GM10266 (cell line): ENCODE measurements at regions not wholly inside any gene's neighbourhood (a gene's known extent, or its start where the extent isn't known, plus 50 kb on each side); places are given as distances from the start of the nearest gene placed in this dataset.
"Not testable (repeated sequence)": the region's sequence is repeated elsewhere in the genome, so short reads cannot be mapped to it uniquely, and the experiment has no call there.

Experiments
- DNase-seq: peaks from one replicate; pipeline ENCODE4 v3.0.0; 2012; ENCODE audit errors: extremely low spot score
- TF ChIP-seq, protein P1 (sequence below): IDR thresholded peaks from 2 replicates; pipeline ENCODE4 v1.5.1; 2012; ENCODE audit warnings: mild to moderate bottlenecking, low read depth; ENCODE audit not compliant: control insufficient read depth, insufficient read depth; ENCODE audit errors: missing control alignments

DNA sequence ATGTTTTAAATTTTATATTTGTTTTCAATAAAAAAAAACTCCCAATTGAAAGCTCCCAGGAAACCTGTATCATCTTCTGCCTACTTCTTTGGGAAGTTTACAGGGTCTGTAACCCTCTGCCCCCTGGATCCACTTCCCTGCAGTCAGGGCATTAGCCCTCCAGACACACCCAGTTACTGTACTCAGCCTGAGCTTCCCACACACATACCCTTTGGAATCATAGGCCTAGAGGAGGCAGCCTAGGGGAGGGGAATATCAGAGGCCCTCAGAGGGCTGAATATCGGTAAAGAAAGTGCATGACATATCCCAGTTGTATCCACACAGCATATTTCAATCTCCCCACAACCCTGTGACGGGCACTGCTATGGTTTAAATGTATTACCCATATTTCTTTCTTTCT is 56.2 kb upstream of the TFPI start:
- not testable (repeated sequence) for DNase-seq

DNA sequence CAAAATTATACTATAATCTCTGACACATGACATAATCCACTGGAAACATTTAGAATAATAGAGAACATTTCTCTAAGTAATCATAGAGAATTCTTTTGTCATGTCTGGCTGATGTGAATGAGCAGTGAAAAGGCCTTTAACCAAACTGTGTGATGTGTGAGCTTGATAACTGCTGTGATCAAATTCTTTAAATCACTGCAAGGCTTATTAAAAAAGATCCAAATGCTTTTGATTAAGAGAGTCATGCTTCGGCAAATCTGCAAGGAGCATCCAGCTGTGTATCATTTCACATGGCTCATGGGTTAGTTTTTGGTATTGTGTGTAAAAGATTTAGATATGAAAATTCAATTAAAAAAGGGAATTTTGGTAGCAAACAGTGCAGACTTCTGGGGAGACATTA is 58.6 kb upstream of the TFPI start:
- DNase-seq = no peak
- TF ChIP-seq, protein P1, sequence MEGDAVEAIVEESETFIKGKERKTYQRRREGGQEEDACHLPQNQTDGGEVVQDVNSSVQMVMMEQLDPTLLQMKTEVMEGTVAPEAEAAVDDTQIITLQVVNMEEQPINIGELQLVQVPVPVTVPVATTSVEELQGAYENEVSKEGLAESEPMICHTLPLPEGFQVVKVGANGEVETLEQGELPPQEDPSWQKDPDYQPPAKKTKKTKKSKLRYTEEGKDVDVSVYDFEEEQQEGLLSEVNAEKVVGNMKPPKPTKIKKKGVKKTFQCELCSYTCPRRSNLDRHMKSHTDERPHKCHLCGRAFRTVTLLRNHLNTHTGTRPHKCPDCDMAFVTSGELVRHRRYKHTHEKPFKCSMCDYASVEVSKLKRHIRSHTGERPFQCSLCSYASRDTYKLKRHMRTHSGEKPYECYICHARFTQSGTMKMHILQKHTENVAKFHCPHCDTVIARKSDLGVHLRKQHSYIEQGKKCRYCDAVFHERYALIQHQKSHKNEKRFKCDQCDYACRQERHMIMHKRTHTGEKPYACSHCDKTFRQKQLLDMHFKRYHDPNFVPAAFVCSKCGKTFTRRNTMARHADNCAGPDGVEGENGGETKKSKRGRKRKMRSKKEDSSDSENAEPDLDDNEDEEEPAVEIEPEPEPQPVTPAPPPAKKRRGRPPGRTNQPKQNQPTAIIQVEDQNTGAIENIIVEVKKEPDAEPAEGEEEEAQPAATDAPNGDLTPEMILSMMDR = no peak

DNA sequence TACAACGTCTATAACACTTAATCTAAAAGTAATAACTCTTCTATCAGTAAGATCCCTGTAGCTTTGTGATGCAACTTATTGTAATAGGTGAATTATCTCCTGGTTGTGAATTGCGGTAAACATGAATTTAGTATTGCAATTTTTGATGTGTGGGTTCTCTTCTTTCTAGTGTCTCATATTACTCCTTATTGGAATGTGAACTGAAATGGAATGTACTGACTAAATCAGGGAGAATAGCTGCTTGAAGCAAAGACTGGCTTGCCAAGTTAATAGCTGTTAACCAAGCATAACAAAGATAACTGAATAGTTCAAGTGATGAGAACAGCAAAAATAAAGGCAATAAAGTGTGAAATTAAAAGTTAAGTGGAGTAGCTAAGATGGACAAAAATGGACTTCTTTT is 60.5 kb upstream of the TFPI start:
- TF ChIP-seq, protein P1 = no peak

DNA sequence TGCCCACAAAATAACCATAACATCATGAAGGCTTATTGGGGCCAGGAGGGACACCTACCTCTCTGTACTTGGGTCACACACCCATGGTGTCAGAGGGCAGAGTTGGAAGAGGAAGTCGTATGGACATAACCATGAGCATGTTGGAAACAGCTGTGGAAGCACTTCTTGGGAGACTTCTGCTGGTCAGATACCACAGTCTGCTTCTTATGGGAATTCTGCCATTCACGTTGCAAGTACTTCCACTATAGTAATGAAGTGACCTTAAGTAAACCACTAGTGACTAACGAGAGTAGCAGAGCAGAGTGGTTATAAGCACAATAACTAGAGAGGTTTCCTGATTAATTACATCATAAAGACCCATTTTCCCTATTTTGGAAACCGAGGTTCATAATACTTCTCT is 61.1 kb upstream of the TFPI start:
- no peak for DNase-seq

More for the DNA sequence above, 60.5 kb upstream of the TFPI start:
- DNase-seq = no peak

DNA sequence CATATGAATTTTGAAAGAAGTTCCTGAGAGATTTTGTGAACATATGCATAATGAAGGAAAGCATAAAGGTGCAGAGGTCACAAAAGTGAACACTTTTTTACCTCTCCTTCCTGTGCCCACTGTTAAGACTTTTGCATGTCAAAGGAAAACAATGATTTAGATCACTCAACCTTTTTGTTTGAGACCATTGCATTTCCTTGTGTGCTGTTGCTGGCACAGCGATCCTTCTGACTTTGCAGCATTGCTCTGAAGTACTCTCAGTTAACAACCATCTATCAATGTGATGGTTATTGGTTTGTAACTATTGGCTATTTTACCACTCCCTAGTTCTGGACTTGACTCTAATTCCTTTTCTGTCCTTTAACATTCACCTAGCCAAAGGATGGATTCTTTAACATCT is 61.7 kb upstream of the TFPI start:
- TF ChIP-seq, protein P1 = no peak
- DNase-seq = no peak

More for the DNA sequence above, 61.1 kb upstream of the TFPI start:
- TF ChIP-seq, protein P1 = no peak

DNA sequence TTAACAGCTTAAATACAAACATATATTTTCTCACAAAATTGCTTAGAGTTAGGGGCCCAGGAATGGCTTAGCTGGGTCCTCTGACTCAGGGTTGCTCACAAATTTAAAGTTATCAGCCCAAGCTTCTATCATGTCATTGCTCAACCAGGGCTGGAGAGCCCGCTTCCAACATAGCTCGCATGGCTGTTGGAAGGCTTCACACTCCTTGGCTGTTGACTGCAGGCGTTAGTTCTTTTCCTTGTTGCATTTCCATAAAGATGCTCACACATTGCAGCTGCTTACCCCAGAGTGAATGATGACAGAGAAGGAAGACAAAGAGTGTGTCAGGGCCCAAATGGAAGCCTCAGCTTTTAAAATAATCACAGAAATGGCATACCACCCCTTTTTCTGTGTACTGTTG is 62.9 kb upstream of the TFPI start:
- TF ChIP-seq, protein P1 = no peak
- no peak for DNase-seq

DNA sequence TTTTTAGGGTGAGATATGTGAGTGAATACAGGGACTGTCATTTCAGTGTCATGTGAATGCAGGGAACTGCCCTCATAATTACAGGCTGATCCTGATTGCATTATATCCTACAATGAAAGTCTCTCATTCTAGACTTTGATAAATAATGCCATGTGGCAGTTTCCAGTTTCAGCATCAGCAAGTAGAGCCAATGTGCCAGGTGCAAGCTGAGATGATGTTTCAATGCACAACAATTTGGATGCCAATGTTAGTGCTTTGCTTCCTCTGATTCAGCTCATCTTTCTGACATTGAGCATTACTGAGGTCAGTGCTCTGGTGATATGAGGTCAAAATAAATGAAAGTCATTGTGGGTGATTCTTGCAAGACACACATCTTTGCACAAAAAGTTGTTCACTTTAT is 63.7 kb upstream of the TFPI start:
- TF ChIP-seq, protein P1 = no peak
- no peak for DNase-seq

DNA sequence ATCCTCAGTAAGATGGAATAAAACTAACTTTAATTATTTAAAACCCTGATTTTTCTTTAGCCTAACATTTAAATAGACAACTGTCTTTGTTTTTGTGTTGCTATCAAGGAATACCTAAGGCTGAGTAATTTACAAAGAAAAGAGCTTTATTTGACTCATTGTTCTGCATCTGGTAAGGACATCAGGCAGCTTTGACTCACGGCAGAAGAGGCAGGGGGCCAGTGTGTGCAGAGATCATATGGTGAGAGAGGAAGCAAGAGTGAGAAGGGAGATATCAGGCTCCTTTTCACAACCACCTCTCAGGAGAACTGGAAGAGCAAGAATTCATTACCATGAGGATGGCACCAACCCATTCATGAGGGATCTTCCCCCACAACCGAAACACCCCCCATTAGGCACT is 64.6 kb upstream of the TFPI start:
- DNase-seq = no peak
- TF ChIP-seq, protein P1 = no peak
